ENCODE measurements at regions not wholly inside any gene's neighbourhood (a gene's known extent, or its start where the extent isn't known, plus 50 kb on each side); places are given as distances from the start of the nearest gene placed in this dataset.
A peak's percentile ranks its signal among the peaks of the same experiment; 100 is the strongest.

GRCh38 chr2:46847726-46848412, 67.7 kb downstream of the MCFD2 start:
- Histone ChIP-seq H3K9ac (ENCODE audit: low read length) (peak overlapping the region; percentile 38; the same call in 1 of the 2 replicates), H4K20me1 (ENCODE audit: insufficient read depth) (no peaks in the 10 kb centered on the region), H2AFZ (ENCODE audit: low read depth, low read length, poor library complexity, severe bottlenecking) (no peak overlapping the region), H3K27ac (ENCODE audit: low read depth, low read length) (peak overlapping the region; percentile 66), H3K9me2 (ENCODE audit: insufficient read depth) (no peaks in the 10 kb centered on the region), H3K27me3 (ENCODE audit: insufficient read depth, low read length) (no peaks in the 10 kb centered on the region; the same call in 1 of the 2 replicates), H3K36me3 (ENCODE audit: control insufficient read depth in 1 of 2, insufficient read depth in 2 of 2, low read length in 2 of 2) (no peaks in the 10 kb centered on the region), H3K4me1 (ENCODE audit: control insufficient read depth in 1 of 2, insufficient read depth in 2 of 2, low read length in 2 of 2) (peaks cover 51 to 74% of the 10 kb centered on the region in 2 experiments), H3K4me3 (replicated peaks in 1 of 2; ENCODE audit: low read depth in 1 of 2, low read length in 2 of 2) (no peak overlapping the region), H3K4me2 (ENCODE audit: low read length) (peak overlapping the region; percentile 72), H3K9me3 (ENCODE audit: control insufficient read depth in 1 of 2, insufficient read depth in 1 of 2, low read depth in 1 of 2, low read length in 2 of 2) (no peaks in the 10 kb centered on the region), H3K79me2 (ENCODE audit: insufficient read depth, low read length) (no peaks in the 10 kb centered on the region)
- ATAC-seq = peak; percentile 13; the same call in 1 of the 2 replicates
- ChIA-PET CTCF (no interaction called here), RAD21 (ENCODE audit: low non-redundant PET in 1 of 2, low total read pairs in 2 of 2, uncharacterized antibody in 2 of 2, unreplicated experiment in 2 of 2) (interaction anchor here in 1 of 2 experiments (0.6 kb wide), 1 partner anchor 55 kb away, joined by 3 read pairs; no protein-coding TSS in a partner anchor), POLR2A (interaction anchor here (0.8 kb wide), 1 partner anchor 8 kb away, joined by 3 read pairs; no protein-coding TSS in a partner anchor)
- TF ChIP-seq POLR2A (IDR thresholded peaks at IDR 0.05; ENCODE audit: borderline replicate concordance, extremely low read depth, insufficient read depth, insufficient read length) (no peak), ZFX (IDR thresholded peaks at IDR 0.05) (peak; percentile 22)
- BruUV-seq (replicated peaks) = no TSS peak
- DNase-seq (ENCODE audit: low read depth, low spot score) = no peak
- intact Hi-C loops (cut with micrococcal nuclease) = no loop called here

- no peak for DNase-seq (ENCODE audit: low read depth, low spot score)
- ChIA-PET POLR2A (interaction anchor here (0.8 kb wide), 1 partner anchor 8 kb away, joined by 3 read pairs; no protein-coding TSS in a partner anchor), RAD21 (ENCODE audit: low non-redundant PET in 1 of 2, low total read pairs in 2 of 2, uncharacterized antibody in 2 of 2, unreplicated experiment in 2 of 2) (no interaction called here), CTCF (no interaction called here)
- peak overlapping the region; percentile 66 for H3K27ac ChIP-seq (ENCODE audit: low read depth, low read length)
- H3K79me2 ChIP-seq (ENCODE audit: insufficient read depth, low read length) = no peaks in the 10 kb centered on the region
- peak overlapping the region; percentile 87 for H2AFZ ChIP-seq (ENCODE audit: low read depth, low read length, poor library complexity, severe bottlenecking)
- no peaks in the 10 kb centered on the region for H3K36me3 ChIP-seq (ENCODE audit: control insufficient read depth in 1 of 2, insufficient read depth in 2 of 2, low read length in 2 of 2)
- peak overlapping the region in 1 of 2 experiments; percentile 22; a peak in 1 of 4 replicates for H3K4me3 ChIP-seq (replicated peaks in 1 of 2; ENCODE audit: low read depth in 1 of 2, low read length in 2 of 2)
- peak; percentile 72 for ATAC-seq
- H3K4me1 ChIP-seq (ENCODE audit: control insufficient read depth in 1 of 2, insufficient read depth in 2 of 2, low read length in 2 of 2) = peaks cover 48 to 68% of the 10 kb centered on the region in 2 experiments
- peak overlapping the region; percentile 72 for H3K4me2 ChIP-seq (ENCODE audit: low read length)
- no peaks in the 10 kb centered on the region for H4K20me1 ChIP-seq (ENCODE audit: insufficient read depth)
- BruUV-seq (replicated peaks) = no TSS peak
- H3K9ac ChIP-seq (ENCODE audit: low read length) = peak overlapping the region; percentile 38
- TF ChIP-seq ATF3 (IDR thresholded peaks at IDR 0.05) (no peak), POLR2AphosphoS5 (IDR thresholded peaks at IDR 0.05; ENCODE audit: low read depth, low read length) (peak; percentile 37; the same call in 1 of the 2 replicates), CBX3 (IDR thresholded peaks at IDR 0.05; ENCODE audit: low read depth) (peak; percentile 54; the same call in 1 of the 2 replicates), SP1 (IDR thresholded peaks at IDR 0.05; ENCODE audit: low read depth) (peak; percentile 59), TCF7L2 (IDR thresholded peaks at IDR 0.05; ENCODE audit: borderline replicate concordance, extremely low read depth, insufficient read depth, insufficient read length) (peak; percentile 82), ZFX (IDR thresholded peaks at IDR 0.05) (peak; percentile 55), SRF (IDR thresholded peaks at IDR 0.05; ENCODE audit: low read depth) (no peak)
- no peaks in the 10 kb centered on the region; the same call in 1 of the 2 replicates for H3K27me3 ChIP-seq (ENCODE audit: insufficient read depth, low read length)
- no peaks in the 10 kb centered on the region for H3K9me3 ChIP-seq (ENCODE audit: control insufficient read depth in 1 of 2, insufficient read depth in 1 of 2, low read depth in 1 of 2, low read length in 2 of 2)
- intact Hi-C loops (cut with micrococcal nuclease) = no loop called here
- H3K9me2 ChIP-seq (ENCODE audit: insufficient read depth) = no peaks in the 10 kb centered on the region
These were observed 68.4 kb downstream of the MCFD2 start for GRCh38 chr2:46847185-46847710.
